HG03095 (cell line): ENCODE measurements at regions not wholly inside any gene's neighbourhood (a gene's known extent, or its start where the extent isn't known, plus 50 kb on each side); places are given as distances from the start of the nearest gene placed in this dataset.
"Not testable (repeated sequence)": the region's sequence is repeated elsewhere in the genome, so short reads cannot be mapped to it uniquely, and the experiment has no call there.

Source experiments
- ATAC-seq: cut with Tn5 transposase; IDR thresholded peaks from one replicate; pipeline ENCODE4 v1.9.1; 2021; ENCODE audit warnings: moderate library complexity; ENCODE audit not compliant: unreplicated experiment

GRCh38 chr3:75311306-75311705, 352.8 kb upstream of the FRG2C start:
- not testable (repeated sequence) for ATAC-seq

GRCh38 chr3:75312469-75312868, 351.7 kb upstream of the FRG2C start:
- not testable (repeated sequence) for ATAC-seq

DNA sequence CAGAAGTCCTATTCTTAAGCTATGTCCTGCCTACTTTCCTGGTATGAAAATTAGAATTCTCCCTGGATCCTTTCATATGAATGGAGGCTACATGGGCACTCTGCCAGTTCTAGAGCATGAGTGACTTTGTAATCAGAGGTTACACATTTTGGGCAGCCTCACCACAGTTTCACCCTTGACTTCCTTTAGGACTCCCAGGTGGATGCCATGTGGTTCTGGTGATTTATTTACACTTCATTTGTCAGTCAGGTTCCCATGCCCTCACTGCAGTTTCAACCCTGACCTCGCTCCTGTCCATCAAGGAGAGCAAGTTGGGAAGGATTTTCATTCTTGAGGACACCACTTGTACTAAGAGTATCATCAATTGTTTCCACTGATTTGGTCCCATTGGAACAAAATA, 344.4 kb upstream of the FRG2C start:
- not testable (repeated sequence) for ATAC-seq

GRCh38 chr3:75320369-75320768, 343.8 kb upstream of the FRG2C start:
- ATAC-seq = no peak

- ATAC-seq = no peak
Measured at GRCh38 chr3:75321060-75321459, 343.1 kb upstream of the FRG2C start.

- not testable (repeated sequence) for ATAC-seq
Measured at GRCh38 chr3:75323936-75324335, 340.2 kb upstream of the FRG2C start.

DNA sequence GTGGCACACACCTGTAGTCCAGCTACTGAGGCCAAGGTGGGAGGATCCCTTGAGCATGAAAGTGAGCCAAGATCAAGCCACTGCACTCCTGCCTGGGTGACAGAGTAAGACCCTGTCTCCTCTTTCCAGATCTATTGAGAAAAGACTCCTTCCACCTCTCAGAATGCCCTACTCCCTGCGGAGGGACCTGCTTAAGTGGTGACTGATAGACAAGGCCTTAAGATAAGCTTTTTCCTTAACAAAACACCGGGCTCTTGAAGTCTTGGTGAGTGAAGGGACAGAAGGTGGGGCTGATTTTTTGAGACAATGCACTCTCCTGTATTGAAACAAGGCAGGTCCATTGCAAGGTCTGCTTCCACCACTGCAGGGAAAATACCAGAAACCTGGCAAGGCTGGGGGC, 338.4 kb upstream of the FRG2C start:
- ATAC-seq = no peak

DNA sequence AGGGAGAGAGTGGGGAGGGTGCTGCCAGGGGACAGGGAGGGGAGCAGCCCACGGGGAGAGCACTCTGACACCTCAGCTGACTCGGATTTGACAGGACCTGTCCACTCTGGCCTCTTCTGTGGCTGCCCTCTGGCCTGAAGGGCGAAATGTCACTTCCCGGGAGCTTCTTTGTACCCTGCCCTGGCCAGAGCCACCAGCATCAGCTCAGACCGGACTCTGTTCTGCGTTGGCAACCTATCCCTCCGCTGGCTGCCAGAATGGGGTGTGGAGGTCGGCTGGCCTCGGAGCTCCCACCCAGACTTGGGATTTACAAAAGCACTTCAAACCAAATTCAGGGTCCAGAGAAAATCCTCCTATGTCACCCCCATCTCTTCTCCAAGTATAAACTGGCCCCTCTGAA, 336.7 kb upstream of the FRG2C start:
- no peak for ATAC-seq

DNA sequence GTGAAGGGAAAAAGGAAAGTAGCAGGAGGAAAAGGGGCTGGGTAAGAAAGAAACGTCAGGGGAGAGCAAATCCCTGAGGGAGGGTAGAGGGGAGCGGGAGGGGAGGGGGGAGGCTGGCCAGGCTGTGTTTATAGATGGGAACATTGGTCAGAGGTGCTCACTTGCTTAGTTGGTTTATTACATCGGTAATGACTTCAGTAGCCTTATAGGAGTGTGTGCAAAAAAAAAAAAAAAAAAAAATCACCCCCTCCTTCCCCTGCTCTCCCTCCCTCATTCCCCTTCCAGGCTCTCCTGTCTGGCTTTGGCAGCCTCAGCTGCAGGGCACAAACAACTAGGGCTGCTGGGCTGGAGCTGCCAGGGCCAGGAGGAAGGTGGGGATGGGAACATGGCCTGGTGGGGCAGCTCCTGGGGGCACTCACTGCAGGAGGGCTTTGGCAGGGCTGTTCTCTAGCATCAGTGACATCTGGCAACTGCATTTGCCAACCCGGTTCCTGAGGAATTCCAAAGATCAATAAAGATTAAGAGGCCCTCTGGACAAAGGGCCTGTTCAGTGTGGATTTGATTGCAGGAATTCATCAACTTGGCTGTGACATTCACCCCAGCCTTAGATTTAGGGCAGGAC, 334.5 kb upstream of the FRG2C start:
- ATAC-seq = no peak

DNA sequence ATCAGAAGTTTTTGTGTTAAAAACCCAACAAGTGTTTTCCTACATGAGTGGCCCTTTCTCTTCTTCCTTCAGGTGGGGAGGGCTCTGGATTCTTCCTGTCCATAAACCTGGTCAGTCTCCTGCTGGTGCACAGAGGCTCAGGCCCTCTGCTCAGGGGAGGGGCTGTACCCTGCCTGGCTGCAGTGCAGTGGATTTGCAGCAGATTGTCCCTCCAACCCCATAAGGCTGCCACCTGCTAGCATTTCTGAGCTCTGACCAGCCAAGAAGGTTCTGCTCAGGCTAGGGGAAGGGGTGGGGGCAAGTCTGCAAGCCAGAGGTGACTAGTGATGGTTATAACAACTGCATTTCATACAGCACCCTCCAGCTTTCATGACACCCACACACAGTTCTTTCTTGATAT, 333.7 kb upstream of the FRG2C start:
- not testable (repeated sequence) for ATAC-seq

DNA sequence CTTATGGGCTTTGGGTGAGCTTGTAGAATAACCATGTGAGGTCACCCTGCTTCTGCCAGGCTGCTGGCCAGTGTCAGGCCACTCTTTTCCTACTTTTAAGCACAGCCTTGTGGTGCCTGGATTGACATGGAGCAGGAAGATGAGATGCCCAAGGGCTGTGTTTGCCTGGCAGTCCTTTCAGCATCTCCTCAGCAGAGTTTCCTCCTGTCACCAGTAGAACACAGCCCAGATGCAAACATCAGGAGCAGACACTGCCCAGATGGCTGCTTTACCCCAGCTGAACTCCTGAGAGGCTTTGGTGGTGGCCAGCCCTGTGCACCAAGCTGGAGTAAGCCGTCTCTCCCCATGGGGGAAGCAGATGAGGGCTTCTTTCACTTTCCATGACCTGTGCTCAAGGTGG, 332.0 kb upstream of the FRG2C start:
- ATAC-seq = not testable (repeated sequence)

DNA sequence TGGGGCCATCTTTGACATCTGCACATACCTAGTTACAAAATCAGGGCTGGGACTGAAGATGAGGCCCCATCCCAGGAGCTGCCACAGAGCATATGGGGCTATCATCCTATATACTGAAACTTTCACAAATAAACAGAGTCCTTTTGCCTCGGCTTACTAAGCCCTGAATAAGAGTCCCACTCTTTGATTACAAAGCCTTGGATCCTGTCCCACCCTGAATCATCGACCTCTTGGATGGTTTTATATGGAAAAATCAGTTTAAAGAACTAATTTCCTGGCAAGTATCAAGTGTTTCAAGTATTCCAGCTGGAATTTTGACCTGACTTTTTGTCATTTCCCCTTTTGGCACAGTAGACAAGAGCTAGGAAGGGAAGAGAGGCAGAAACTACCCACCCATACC, 331.3 kb upstream of the FRG2C start:
- no peak for ATAC-seq

- ATAC-seq = no peak
Measured at GRCh38 chr3:75334299-75334698, 329.8 kb upstream of the FRG2C start.

GRCh38 chr3:75337226-75337900, 326.8 kb upstream of the FRG2C start:
- ATAC-seq = no peak

GRCh38 chr3:75338342-75338741, 325.8 kb upstream of the FRG2C start:
- ATAC-seq = no peak

- no peak for ATAC-seq
Measured at GRCh38 chr3:75341324-75342067, 322.6 kb upstream of the FRG2C start.

DNA sequence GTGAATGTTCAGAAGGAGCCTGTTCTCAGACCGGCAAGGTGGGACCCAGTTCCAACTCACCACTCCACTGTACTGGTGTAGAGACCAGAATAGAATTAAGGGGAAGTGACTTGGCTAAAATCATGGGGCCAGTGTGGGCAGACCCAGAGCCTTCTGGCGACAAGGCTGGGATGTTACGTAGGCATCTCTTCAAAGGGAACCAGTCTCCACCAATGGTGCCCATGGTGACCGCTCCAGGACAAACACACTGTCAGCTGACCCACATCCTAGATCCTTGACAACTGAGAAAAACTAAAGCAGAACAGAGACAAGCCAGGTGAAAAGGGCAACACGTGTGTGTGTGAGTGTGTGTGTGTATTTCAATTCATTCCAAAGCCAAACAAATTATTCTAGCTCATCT, 321.7 kb upstream of the FRG2C start:
- ATAC-seq = no peak

DNA sequence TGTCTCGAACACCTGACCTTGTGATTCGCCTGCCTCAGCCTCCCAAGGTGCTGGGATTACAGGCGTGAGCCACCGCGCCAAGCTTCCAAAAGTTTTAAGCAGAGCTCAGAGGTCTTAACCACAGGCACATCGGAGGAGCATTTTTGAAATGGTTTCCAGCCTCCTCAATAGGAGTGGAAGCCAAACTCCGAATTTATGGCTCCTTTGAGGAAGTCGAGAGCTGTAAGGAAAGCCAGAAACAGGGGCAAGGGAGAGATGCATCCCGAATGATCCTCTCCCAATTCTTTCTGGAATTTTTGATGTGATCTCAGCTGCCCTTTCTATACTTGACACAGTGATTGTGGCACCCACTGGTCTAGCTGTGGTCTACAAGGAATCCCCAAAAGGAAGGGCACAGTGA, 313.6 kb upstream of the FRG2C start:
- ATAC-seq = not testable (repeated sequence)

GRCh38 chr3:75362086-75362784, 301.9 kb upstream of the FRG2C start:
- not testable (repeated sequence) for ATAC-seq

- ATAC-seq = not testable (repeated sequence)
Measured at GRCh38 chr3:75372964-75373363, 291.2 kb upstream of the FRG2C start.

- ATAC-seq = not testable (repeated sequence)
Measured at GRCh38 chr3:75379840-75380239, 284.3 kb upstream of the FRG2C start.
